ENCODE measurements at regions not wholly inside any gene's neighbourhood (a gene's known extent, or its start where the extent isn't known, plus 50 kb on each side); places are given as distances from the start of the nearest gene placed in this dataset.
A peak's percentile ranks its signal among the peaks of the same experiment; 100 is the strongest.

- Histone ChIP-seq H3K79me2 (ENCODE audit: insufficient read depth, low read length) (no peaks in the 10 kb centered on the region), H3K4me3 (replicated peaks in 1 of 3; ENCODE audit: insufficient read depth in 1 of 3, low read depth in 2 of 3, low read length in 3 of 3) (no peak overlapping the region), H4K20me1 (ENCODE audit: insufficient read depth, low read length) (no peaks in the 10 kb centered on the region), H2AFZ (ENCODE audit: low read length) (no peak overlapping the region), H3K9ac (ENCODE audit: insufficient read depth, low read depth, low read length) (no peak overlapping the region), H3K4me1 (ENCODE audit: insufficient read depth, low read length) (no peaks in the 10 kb centered on the region), H3K4me2 (ENCODE audit: low read depth, low read length) (no peak overlapping the region), H3K36me3 (replicated peaks in 1 of 2; ENCODE audit: control insufficient read depth in 1 of 2, insufficient read depth in 2 of 2, low read length in 2 of 2) (no peaks in the 10 kb centered on the region), H3K27me3 (ENCODE audit: control insufficient read depth in 1 of 2, insufficient read depth in 2 of 2, low read length in 2 of 2) (peaks cover 0 to 6% of the 10 kb centered on the region in 2 experiments; a peak in 2 of 5 replicates), H3K9me3 (ENCODE audit: low read length) (no peaks in the 10 kb centered on the region), H3K27ac (ENCODE audit: extremely low read length, insufficient read depth, low read length) (no peak overlapping the region)
- no peak for FAIRE-seq
- intact Hi-C loops (cut with micrococcal nuclease; ENCODE audit: unreplicated experiment) (no loop called here), in situ Hi-C loops (cut with HindIII; ENCODE audit: extremely low pct_ligation_motif_present, low pct_unique_long_range_greater_than_20kb) (no loop called here)
- 6% methylated on average over 1 of the region's 1 CpG for WGBS (ENCODE audit: low lambda C conversion rate)
- POLR2A ChIA-PET = no interaction called here
- no peak for DNase-seq (ENCODE audit: low spot score)
- BruUV-seq (replicated peaks) = no TSS peak
- TF ChIP-seq MAFK (conservative IDR thresholded peaks at IDR 0.05 in 1 of 2, IDR thresholded peaks at IDR 0.05 in 1 of 2; ENCODE audit: low read length in 2 of 2) (peak; percentile 23 to 59; a peak in 3 of 4 replicates), ZNF432 (CRISPR knock-in tag; IDR thresholded peaks at IDR 0.05; ENCODE audit: borderline replicate concordance) (no peak), MAFF (IDR thresholded peaks at IDR 0.05; ENCODE audit: low read depth, low read length) (peak; percentile 36; the same call in 1 of the 2 replicates)
- no peak for ATAC-seq
- CTCF ChIA-PET (ENCODE audit: low intra/inter-chr PET ratio, low total read pairs) = no interaction called here
These were observed 451.1 kb upstream of the SOX5 start for GRCh38 chr12:24400533-24400932.

GRCh38 chr12:24398605-24399004 lies 449.1 kb upstream of the SOX5 start:
- Histone ChIP-seq H3K27me3 (ENCODE audit: control insufficient read depth in 1 of 2, insufficient read depth in 2 of 2, low read length in 2 of 2) (no peaks in the 10 kb centered on the region), H3K27ac (ENCODE audit: extremely low read length, insufficient read depth, low read length) (no peak overlapping the region), H3K79me2 (ENCODE audit: insufficient read depth, low read length) (no peaks in the 10 kb centered on the region), H3K4me2 (ENCODE audit: low read depth, low read length) (no peak overlapping the region), H3K9ac (ENCODE audit: insufficient read depth, low read depth, low read length) (no peak overlapping the region), H3K4me3 (replicated peaks in 1 of 3; ENCODE audit: insufficient read depth in 1 of 3, low read depth in 2 of 3, low read length in 3 of 3) (no peak overlapping the region), H3K36me3 (replicated peaks in 1 of 2; ENCODE audit: control insufficient read depth in 1 of 2, insufficient read depth in 2 of 2, low read length in 2 of 2) (no peaks in the 10 kb centered on the region), H3K9me3 (ENCODE audit: low read length) (no peaks in the 10 kb centered on the region), H4K20me1 (ENCODE audit: insufficient read depth, low read length) (no peaks in the 10 kb centered on the region), H3K4me1 (ENCODE audit: insufficient read depth, low read length) (no peaks in the 10 kb centered on the region), H2AFZ (ENCODE audit: low read length) (no peak overlapping the region)
- ATAC-seq = no peak
- intact Hi-C loops (cut with micrococcal nuclease; ENCODE audit: unreplicated experiment) = no loop called here
- POLR2A ChIA-PET = no interaction called here
- DNase-seq (ENCODE audit: low spot score) = no peak
- 53% methylated on average over 4 of the region's 4 CpGs for WGBS (ENCODE audit: low lambda C conversion rate)
- CTCF ChIA-PET (ENCODE audit: low intra/inter-chr PET ratio, low total read pairs) = no interaction called here
- BruUV-seq (replicated peaks) = no TSS peak
- in situ Hi-C loops (cut with HindIII; ENCODE audit: extremely low pct_ligation_motif_present, low pct_unique_long_range_greater_than_20kb) = no loop called here
- FAIRE-seq = no peak
- TF ChIP-seq ZGPAT (CRISPR knock-in tag; IDR thresholded peaks at IDR 0.05) (no peak), HNF1B (CRISPR knock-in tag; IDR thresholded peaks at IDR 0.05) (no peak), MAF1 (CRISPR knock-in tag; IDR thresholded peaks at IDR 0.05; ENCODE audit: borderline replicate concordance) (no peak), ZNF782 (CRISPR knock-in tag; IDR thresholded peaks at IDR 0.05; ENCODE audit: borderline replicate concordance) (no peak), TGIF2 (CRISPR knock-in tag; IDR thresholded peaks at IDR 0.05) (no peak), MAX (IDR thresholded peaks at IDR 0.05) (no peak), MLX (CRISPR knock-in tag; IDR thresholded peaks at IDR 0.05) (no peak), KDM4B (CRISPR knock-in tag; IDR thresholded peaks at IDR 0.05) (no peak), MBD4 (IDR thresholded peaks at IDR 0.05; ENCODE audit: borderline replicate concordance, low read length) (no peak), ZBTB43 (CRISPR knock-in tag; conservative IDR thresholded peaks at IDR 0.05) (no peak), MEIS2 (CRISPR knock-in tag; IDR thresholded peaks at IDR 0.05) (no peak), ZBTB7B (CRISPR knock-in tag; IDR thresholded peaks at IDR 0.05) (no peak), KDM1A (CRISPR knock-in tag; IDR thresholded peaks at IDR 0.05) (no peak), POLR2A (IDR thresholded peaks at IDR 0.05; ENCODE audit: insufficient read depth in 1 of 2, low read depth in 2 of 2, low read length in 2 of 2) (no peak)

Measured in HepG2 (cell line).